HCT116 (cell line): ENCODE measurements at regions not wholly inside any gene's neighbourhood (a gene's known extent, or its start where the extent isn't known, plus 50 kb on each side); places are given as distances from the start of the nearest gene placed in this dataset.

Experiments
- CEBPB ChIP-seq: IDR thresholded peaks from 2 replicates; pipeline ENCODE4 v1.6.1; 2012; ENCODE audit warnings: low read depth
- CTCF ChIP-seq, 3 experiments: fragments of 200-600 bp in 1 of 3; sonication (generic) in 1 of 3; IDR thresholded peaks in 2 of 3; conservative IDR thresholded peaks in 1 of 3; 2 replicates each; pipeline ENCODE4 v1.5.1; 2012 to 2017; ENCODE audit warnings: low read depth in 2 of 3, low read length in 2 of 3, antibody characterized with exemption in 1 of 3, borderline replicate concordance in 1 of 3, control low read depth in 1 of 3, mild to moderate bottlenecking in 1 of 3, mixed read lengths in 1 of 3, mixed run types in 1 of 3, moderate library complexity in 1 of 3; ENCODE audit not compliant: insufficient read depth in 1 of 3
- ELF1 ChIP-seq: IDR thresholded peaks from 2 replicates; pipeline ENCODE4 v1.6.1; 2012; ENCODE audit warnings: low read depth, borderline replicate concordance
- JUND ChIP-seq: IDR thresholded peaks from 2 replicates; pipeline ENCODE4 v1.6.1; 2012
- RAD21 ChIP-seq: IDR thresholded peaks from 2 replicates; pipeline ENCODE4 v1.6.1; 2012; ENCODE audit warnings: low read depth, mild to moderate bottlenecking
- REST ChIP-seq: IDR thresholded peaks from 2 replicates; pipeline ENCODE4 v1.6.1; 2012; ENCODE audit warnings: low read depth
- TCF7L2 ChIP-seq: IDR thresholded peaks from 2 replicates; pipeline ENCODE4 v1.7.0; 2011; ENCODE audit warnings: borderline replicate concordance, inconsistent platforms; ENCODE audit not compliant: insufficient read depth, insufficient read length; ENCODE audit errors: extremely low read depth
- YY1 ChIP-seq: IDR thresholded peaks from 2 replicates; pipeline ENCODE4 v1.6.1; 2011; ENCODE audit warnings: low read length, low read depth, moderate library complexity, mild to moderate bottlenecking; ENCODE audit not compliant: insufficient replicate concordance; ENCODE audit errors: extremely low read depth
- ZBTB33 ChIP-seq: IDR thresholded peaks from 2 replicates; pipeline ENCODE4 v1.6.1; 2011; ENCODE audit warnings: mild to moderate bottlenecking, low read length, moderate library complexity; ENCODE audit not compliant: insufficient replicate concordance; ENCODE audit errors: extremely low read depth

- no peak for TF ChIP-seq CTCF (IDR thresholded peaks at IDR 0.05 in 2 of 3, conservative IDR thresholded peaks at IDR 0.05 in 1 of 3; ENCODE audit: borderline replicate concordance in 1 of 3, insufficient read depth in 1 of 3, low read depth in 2 of 3, low read length in 2 of 3)
- TF ChIP-seq YY1: no peak
- TF ChIP-seq ZBTB33: no peak
- TF ChIP-seq CEBPB: no peak
- TF ChIP-seq REST: no peak
- no peak for TF ChIP-seq JUND
- no peak for TF ChIP-seq RAD21
- no peak for TF ChIP-seq ELF1
- no peak for TF ChIP-seq TCF7L2
Observed at GRCh38 chr1:55506740-55507577, 291.8 kb upstream of the USP24 start.
